ENCODE measurements at regions not wholly inside any gene's neighbourhood (a gene's known extent, or its start where the extent isn't known, plus 50 kb on each side); places are given as distances from the start of the nearest gene placed in this dataset.

GRCh38 chr1:81729818-81730217, 70.9 kb upstream of the ADGRL2 start:
- TF ChIP-seq POLR2A (IDR thresholded peaks at IDR 0.05) = no peak
- no peak for TF ChIP-seq CTCF (IDR thresholded peaks at IDR 0.05)
- no peak for TF ChIP-seq POLR2AphosphoS5 (IDR thresholded peaks at IDR 0.05)

All from prostate gland (tissue), 2 donors.